ENCODE measurements at regions not wholly inside any gene's neighbourhood (a gene's known extent, or its start where the extent isn't known, plus 50 kb on each side); places are given as distances from the start of the nearest gene placed in this dataset.
A peak's percentile ranks its signal among the peaks of the same experiment; 100 is the strongest.

DNA sequence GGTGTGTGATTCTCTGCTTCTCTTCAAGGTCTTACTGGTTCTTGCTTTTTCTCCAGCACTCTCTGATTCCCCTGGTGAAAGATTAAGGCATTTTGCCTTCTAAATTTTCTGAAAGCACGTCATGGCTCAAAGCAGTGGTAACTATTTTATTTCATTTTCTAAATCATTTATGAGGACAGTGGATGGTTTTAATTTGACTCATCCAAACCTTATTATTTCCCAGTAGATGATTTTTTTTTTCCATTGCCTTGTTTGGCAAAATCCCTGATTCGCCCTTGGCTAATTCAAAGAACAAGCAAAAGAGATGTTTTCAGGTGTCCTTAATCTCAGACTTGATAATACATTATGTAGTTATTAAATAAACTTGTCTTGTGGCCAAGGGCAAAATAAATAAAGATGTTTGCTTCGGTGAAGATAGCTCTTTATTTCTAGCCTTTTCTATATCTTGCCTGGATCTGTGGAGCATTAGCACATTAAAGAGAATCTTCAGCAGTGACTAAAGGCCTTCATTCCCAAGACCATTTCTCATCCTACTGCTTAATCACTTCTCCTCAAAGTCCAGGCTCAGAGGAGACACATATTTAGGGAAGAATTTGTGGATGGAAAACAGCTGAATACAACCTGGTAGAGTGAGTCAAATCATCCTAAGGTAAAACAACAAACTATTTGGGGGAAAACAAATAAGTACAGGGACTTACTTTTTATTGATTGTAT, 359.8 kb downstream of the DUSP10 start:
- DNase-seq, result no peak

DNA sequence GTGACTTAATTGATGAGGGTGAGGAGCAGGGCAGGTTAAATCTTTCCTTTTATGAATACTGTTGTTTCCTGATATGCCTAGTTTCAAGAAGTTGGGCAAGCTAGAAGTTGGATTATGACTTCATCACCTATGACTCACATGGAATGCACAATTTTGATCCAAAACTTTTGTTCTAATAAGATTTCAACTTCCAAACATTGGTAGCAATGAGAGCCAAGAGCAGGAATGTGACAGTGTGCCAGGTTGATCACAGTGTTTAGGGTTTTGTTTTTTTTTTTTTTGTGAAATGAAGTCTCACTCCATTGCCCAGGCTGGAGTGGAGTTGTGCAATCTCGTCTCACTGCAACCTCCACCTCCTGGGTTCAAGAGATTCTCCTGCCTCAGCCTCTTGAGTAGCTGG, 349.4 kb downstream of the DUSP10 start:
- no peak for DNase-seq

DNA sequence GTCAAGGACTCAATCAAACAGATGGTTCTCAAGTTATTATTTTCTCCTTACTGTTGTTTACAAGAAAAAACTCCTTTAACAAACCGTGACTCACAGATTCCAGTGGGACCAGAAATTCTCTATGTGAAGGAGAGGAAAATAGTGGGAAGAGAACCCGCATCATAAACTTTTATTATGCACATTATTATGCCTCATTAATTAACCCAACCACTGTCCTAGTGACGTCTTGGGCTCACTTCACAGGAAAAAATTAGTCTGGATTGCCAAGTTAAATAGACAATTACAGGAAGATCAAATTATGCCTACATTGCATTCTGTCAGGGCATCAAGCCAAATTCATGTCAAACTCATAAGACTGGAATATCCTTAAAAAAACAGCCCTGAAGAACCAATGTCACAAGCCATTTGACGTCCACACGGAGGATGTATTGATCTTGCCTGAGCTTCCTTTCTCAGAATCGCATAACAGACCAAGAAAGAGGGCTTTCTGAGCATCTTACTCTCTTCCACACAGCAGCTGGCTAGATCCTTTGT, 347.8 kb downstream of the DUSP10 start:
- no peak for DNase-seq

DNA sequence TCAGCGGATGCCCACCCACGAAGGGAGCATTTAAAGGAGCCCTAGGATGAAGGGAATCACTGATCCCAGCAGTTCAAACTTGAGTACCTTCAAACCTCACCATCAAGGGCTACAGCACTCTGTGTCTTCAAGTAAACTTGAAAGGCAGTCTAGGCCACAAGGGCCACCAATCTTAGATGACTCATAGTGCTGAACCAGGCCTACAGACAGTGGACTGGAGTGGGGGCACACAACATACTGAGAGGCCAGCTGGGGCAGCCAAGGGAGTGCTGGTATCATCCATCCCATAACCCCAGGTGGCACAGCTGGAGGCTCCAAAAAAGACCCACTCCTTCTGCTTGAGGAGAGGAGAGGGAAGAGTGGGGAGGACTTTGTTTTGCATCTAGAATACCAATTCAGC, 345.4 kb downstream of the DUSP10 start:
- DNase-seq, result no peak

DNA sequence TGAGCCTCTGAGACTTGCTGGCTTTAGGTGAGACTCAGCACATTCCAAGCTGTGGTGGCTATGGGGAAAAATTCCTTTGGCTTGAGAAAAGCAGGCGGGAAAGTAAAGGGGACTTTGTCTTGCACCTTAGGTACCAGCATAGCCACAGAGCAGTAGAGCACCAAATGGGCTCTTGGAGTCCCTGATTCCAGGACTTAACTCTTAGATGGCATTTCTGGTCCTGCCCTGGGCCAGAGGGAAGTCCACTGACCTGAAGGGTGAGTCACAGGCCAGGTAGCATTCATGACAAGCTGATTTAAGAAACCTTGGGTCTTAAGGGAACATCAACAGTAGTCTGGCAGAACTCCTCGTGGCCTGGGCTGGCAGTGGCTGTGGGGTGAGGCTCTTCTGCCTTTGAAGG, 344.7 kb downstream of the DUSP10 start:
- DNase-seq, result no peak

DNA sequence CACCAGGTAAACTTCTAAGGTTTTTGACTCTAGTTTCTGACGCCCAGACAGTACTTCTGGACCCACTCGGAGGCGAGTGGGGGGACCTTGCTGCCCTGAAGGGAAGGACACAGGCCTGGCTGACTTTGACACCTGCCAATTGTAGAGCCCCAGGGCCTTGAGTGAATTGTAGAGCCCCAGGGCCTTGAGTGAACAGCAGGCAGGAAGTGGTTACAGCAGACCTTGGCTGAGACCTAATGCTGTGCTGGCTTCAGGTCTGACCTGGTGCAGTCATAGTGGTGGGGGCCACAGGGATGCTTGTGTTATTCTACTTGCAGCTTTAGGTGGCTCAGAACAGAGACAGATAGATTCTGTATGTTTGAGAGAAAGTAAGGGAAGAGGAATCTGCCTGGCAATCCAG, 344.3 kb downstream of the DUSP10 start:
- DNase-seq, result peak; percentile 1

DNA sequence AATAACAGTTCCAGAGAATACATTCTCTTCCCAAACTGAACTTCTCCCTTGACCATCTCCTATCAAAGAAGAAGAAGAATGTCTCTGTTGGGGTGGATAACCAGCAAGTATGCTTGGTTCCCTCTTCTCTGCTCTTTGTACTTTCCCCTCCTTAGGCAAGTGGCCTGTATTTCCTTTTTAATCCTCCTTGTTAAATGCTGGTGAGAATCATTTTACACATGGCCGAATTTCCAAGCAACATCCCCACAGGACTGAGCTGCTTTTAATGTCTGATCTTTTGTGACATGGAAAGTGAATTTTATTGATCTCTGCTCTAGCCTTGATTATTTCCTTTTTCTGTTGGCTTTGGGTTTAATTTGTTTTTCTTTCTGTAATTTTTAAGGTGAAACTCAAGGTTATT, 336.7 kb downstream of the DUSP10 start:
- DNase-seq, result no peak

DNA sequence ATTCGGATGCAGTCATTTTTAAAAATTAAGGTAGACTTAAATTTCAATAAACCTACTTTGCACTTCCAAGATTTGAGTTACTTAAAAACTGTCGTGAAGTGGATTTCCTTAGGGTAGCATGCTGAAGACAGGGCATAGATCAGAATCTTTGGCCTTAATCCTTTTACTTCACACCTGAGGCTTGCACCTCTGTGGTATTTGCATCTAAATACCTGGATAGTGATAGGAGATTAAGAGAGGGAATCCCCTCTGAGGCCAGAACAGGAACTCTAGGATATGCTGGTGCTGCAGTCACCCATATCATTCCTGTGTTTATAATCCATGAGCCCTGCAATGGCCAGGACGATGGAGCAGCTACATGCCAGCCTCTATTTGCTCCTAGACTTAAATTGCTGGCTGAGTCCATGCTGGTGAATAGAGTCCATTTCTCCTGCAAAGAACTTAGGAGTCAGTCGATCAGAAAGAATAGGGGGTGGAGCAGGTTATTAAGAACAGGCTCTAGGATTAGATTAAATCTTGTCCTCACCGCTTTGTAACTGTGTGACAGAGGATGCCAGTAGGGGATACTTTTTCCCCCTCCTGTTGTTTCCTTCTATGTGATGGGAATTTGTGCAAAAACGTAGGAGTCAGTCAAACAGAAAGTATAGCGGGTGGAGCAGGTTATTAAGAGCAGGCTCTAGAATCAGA, 333.6 kb downstream of the DUSP10 start:
- no peak for DNase-seq

DNA sequence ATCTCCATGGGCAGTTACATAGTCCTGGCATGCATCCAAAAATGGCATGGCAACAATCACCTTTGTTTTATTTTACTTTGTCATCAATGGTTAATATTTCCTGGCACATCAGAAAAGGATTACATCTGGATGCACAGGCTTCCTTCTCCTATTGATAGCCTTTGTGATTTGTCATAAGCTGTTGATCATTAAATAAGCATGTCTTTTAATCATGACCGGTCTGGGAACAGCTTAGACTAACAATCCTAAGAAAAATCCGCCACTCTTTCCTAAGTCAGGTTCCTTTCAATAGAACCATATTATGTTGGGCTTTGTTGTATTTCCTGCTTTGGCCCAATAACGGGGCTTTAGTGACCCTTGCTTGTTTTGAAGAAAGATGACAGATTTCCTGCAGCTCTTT, 330.6 kb downstream of the DUSP10 start:
- DNase-seq, result no peak

DNA sequence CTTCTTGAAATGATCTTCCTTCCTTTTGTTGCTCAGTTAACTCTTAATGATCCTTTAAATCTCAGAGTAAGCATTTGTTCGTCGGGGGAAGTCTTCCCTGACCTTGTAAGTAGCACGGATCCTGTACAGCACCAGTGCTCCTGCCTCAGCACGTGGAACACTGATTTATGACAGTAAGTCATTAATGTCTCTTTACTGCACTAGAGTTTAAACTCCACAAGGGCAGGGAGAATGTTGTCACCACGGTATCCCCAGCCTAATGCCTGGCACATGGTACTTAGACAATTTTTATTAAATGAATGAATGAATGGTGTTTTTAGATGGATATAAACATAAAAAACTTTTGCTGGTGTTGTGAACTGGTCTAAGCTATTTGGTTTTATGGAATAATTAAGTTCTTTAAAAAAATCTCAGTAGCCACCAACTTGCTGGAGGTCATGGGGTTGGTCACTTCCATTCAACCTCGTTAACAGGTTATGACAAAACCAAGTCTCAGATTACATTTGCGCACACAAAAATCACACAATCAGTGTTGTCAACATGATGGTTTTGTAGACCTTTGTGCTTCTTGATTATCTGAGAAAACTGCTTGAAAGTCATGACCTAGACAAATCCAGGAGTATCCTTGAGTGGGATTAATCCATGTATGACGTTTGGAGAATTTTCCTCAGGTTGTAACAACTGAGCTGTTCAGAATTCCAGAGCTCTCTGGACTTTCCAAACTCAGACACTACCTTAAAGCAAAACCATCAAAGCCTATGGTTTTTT, 326.9 kb downstream of the DUSP10 start:
- DNase-seq, result no peak

DNA sequence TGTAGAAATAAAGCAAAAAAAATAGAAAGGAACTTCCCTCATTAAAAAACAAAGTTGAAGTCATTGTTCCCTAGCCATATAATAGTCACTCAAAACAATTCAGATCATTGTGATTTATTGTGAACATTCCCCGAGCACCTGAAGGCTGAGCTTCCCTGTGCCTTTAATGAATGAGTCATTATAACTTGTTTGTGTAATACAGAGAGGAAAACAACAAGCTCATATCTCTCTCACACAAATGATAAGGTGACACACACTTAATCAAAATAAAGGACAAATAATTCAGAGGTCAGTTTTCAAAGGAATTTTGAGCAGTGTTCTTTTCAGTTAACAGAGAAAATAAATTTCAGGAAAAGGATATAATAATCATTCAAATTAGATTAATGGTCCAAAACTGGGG, 326.2 kb downstream of the DUSP10 start:
- DNase-seq, result no peak

DNA sequence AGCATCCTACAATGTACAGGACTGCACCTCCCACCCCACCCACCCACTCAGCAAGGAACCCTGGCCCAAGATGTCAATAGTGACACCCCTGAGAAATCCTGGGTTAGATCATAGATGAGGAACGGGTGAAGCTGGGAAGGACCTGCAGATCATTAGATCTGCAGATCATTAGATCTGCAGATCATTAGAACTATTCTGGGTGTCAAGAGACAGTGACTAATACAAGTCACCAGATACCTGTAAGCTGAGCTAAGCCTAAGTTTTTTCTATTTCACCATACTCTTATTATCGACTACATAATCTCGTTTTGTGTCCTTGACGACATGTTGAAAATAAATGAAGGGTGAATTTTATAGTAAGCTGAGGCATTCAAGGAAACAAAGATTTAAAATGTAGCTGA, 325.7 kb downstream of the DUSP10 start:
- DNase-seq, result no peak

DNA sequence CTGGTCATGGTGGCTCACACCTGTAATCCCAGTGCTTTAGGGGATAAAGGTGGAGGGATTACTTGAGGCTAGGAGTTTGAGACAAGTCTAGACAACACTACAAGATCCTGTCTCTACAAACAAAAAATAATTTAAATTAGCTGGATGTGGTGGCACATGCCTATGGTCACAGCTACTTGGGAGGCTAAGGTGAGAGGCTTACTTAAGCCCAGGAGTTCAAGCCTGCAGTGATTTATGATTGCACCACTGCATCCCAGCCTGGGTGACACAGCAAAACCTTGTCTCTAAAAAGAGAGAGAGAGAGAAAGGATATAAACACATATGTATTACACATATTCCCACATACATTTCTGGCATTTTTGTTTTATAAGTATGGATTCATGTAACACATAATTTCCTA, 325.2 kb downstream of the DUSP10 start:
- DNase-seq, result no peak

DNA sequence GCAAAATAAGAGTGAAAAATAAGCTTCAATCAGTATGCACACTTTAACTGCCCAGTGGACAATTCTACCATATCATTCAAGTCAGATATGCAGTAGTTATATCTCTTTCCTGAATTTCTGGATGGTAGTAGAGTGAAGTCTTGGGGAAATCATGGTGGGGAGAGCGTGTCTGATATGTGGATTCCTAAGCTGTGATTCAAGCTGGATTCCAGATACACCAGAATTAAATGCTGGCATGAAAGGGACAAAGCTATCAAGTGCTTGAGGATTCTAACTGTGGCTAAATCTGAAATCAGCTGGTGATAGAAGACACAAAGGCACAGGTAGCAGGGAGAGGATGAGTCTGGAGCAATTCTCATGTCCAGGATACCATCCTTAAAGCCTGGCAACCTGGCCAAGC, 323.5 kb downstream of the DUSP10 start:
- no peak for DNase-seq

DNA sequence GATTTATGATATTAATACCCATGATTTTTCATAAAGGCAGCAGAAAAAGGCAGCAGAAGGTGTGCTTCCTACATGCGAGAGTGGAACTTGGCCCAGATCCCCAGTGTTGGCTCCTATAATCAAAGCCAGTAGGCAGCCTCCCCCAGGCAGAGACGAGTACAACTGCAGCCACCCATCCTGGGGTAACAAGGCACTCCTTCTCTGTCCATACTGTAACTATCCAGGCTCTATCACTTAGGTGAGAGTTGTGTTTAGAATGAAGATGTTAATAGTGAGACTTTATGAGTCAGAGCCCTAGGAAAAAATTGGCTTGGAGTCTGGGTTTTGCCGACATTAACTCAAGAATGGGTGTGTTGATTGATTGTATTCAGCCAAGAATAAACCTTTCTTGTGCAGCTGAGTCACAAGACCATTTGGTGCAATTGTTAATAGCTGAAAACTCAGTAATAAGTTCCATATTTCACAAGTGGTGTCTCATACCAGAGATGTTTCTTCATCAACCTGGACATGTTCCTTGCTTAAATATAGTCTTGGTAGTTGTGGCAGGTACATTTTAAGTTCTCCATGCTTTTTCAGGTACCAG, 322.3 kb downstream of the DUSP10 start:
- DNase-seq, result no peak

DNA sequence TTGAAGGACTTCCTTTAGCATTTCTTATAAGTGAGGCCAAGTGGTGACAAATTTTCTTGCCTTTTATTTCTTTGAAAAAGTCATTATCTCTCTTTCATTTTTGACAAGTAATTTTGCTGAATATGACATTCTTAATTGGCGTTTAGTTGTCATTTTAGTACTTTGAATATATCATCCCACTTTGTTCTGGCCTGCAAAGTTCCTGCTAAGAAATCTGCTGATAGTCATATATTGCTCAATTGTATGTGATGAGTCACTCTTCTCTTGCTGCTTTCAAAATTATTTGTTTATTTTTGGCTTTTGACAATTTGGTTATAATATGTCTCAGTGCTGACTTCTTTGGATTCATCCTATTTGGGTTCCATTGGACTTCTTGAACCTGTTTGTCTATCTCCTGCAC, 312.6 kb downstream of the DUSP10 start:
- DNase-seq, result peak; percentile 7

DNA sequence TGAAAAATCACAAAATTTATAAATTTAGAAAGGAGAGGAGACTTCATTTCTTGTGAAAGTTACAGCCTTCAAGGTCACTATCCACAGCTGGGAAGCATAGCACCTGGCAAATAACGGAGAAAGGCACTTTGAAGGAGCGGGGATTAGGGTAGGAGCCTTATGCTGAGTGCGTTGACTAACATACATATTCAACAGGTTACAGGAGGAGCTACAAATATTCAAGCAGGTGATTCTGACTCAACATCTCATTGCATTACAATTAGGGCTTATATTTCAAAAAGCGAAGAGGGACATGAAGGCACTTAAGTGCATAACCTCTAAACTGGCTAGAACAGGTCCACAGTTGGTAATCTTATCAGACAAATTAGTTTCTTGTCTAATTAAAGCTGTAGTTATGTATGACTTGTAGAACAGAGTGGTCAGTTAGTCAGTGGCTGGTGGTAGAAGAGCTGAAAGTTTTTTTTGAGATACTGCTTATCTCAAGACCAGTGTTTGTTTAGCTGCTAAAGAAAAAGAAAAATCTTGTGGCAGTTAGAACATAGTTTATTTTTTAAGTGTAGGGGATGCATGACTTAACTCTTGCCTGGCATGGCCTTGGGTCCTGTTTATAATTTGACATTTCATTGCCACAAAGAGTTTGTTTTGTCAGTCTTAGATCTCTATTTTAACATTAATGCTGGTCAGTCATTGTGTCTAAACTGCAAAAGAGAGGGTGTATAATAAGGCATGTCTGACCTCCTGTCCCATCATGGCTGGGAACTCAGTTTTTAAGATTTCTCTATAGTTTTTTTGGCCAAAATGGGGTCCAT, 311.5 kb downstream of the DUSP10 start:
- no peak for DNase-seq

DNA sequence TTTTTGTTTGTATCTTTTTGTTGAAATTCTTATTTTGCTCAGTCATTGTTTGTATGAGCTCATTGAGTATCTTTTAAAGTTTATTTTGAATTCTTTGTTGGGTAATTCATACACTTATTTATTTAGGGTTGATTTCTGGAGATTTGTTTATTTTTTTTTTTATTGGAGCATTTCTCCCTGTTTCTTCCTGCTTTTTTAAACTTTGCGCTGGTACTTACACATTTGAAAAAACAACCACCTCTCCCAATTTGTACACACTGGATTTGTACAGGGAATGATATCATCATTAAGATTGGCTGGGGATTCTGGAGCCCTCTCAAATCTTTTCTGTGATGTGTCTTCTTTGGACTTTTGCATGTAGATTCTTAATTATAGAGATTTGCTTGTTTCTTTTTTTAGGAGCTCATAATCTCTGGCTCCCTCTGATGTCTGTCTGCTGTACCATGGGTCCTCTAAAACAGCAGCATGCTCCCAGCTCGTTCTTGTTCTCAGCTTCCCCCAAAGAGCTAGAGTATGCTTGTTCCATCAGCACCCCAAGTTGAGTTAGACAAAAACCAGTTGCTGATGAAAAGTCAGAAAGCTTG, 310.7 kb downstream of the DUSP10 start:
- no peak for DNase-seq

DNA sequence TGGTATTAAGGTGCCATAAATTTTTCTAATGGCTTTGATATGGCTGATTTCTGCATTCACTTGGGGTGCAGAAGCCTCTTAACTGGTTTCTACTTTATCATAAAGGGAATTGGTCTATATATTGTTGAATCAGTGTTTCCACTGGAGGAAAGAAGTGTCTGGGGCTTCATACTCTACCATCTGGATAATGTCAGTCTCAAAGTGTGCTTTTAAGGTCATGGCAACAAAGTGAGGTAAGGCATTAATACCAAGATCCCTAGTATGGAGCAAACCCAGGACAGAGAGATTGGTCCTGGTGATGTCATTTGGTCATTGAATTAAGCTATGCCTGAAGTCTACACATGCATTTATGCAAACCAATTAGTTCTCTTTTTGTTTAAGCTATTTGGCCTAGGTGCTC, 309.9 kb downstream of the DUSP10 start:
- DNase-seq, result no peak

DNA sequence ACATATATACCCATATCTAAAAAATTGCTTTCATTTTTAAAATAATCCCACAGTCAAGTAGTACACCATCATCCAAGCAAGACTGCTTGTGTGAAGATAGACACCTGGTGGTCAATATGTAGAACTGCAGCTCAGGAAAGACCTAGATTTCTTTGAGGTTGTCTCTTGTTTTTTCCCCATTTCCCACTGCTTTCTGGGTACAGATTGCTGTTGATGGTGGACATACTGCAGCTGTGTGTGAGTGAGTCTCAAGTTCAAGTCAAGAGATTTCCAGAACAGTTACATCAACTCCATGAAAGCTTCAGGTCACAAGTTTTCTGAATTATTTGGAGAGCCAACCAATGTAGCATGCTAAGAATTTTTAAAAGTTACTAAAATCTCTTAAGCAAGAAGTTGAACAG, 306.4 kb downstream of the DUSP10 start:
- DNase-seq, result peak; percentile 58

DNA sequence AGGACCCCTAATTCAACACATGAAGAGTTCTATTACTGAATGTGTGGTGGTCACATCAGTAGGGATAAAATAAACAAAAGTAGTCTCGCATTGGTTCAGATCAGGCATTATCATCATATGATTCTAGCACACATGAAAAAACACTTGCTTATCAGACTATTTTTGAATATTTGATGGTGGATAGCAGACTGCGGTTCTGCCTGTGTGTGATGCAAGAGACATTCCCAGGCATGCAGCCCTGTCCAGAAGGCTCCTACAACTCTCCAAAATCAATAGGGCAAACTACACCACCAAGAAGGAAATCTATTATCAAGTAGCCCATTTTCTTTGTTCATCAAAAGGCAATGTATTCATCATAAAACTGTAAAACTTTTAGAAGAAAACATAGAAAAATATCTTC, 304.7 kb downstream of the DUSP10 start:
- no peak for DNase-seq

DNA sequence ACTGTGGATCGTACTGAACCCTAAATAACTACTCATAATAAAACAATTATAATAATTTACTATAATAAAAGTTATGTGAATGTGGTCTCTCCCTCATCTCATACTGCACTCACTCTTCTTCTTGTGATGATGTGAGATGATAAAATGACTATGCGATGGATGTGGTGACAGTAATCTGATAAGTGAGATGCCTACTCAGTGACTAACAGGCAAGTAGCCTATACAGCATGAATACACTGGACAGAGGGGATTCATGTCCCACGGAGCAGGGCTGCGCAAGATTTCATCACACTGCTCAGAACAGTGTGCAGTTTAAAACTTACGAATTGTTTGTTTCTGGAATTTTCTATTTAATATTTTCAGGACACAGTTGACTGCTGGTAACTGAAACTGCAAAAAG, 304.0 kb downstream of the DUSP10 start:
- DNase-seq, result peak; percentile 31
